ENCODE measurements at regions not wholly inside any gene's neighbourhood (a gene's known extent, or its start where the extent isn't known, plus 50 kb on each side); places are given as distances from the start of the nearest gene placed in this dataset.
"Not testable (repeated sequence)": the region's sequence is repeated elsewhere in the genome, so short reads cannot be mapped to it uniquely, and the experiment has no call there.

DNA sequence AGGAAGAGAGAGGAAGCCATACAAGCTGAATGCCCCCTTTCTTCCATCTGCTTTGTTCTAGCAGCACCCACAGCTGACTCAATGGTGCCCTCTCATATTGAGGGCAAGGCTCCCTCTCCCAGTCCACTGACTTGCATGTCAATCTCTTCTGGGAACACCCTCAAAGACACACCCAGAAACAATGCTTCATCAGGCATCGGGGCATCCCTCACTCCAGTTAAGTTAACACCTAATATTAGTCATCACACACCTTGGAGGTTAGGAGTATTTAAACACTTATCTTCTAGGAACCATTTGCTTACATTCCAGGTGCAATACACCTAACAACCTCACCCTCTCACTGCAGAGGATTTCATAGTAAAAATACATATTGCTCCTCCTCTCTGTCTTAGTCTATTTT, 993.5 kb upstream of the DDX18 start:
- Histone ChIP-seq H3K56ac (ENCODE audit: extremely low read depth, insufficient read depth, low read length) (no peak overlapping the region), H3K4me2 (ENCODE audit: low read depth, low read length) (no peak overlapping the region), H3K36me3 (ENCODE audit: control insufficient read depth, insufficient read depth, low read length) (no peaks in the 10 kb centered on the region), H3K4me3 (ENCODE audit: insufficient read depth, low read depth, low read length) (no peak overlapping the region), H2BK120ac (ENCODE audit: low read depth, low read length) (no peak overlapping the region), H2BK5ac (ENCODE audit: low read depth, low read length, poor library complexity, severe bottlenecking) (no peak overlapping the region), H3K18ac (ENCODE audit: low read depth, low read length) (no peak overlapping the region), H3K14ac (replicated peaks; ENCODE audit: low read depth, low read length) (no peak overlapping the region), H3K9ac (ENCODE audit: low read depth, low read length) (no peak overlapping the region), H4K91ac (ENCODE audit: insufficient read depth, low read depth, low read length) (no peak overlapping the region), H2AFZ (replicated peaks; ENCODE audit: low read length, poor library complexity) (no peak overlapping the region), H3K9me1 (ENCODE audit: insufficient read depth, low read length) (no peaks in the 10 kb centered on the region), H3K4ac (ENCODE audit: low read depth, low read length) (no peak overlapping the region), H3K4me1 (ENCODE audit: control insufficient read depth, insufficient read depth, low read length) (no peaks in the 10 kb centered on the region), H3K27ac (ENCODE audit: insufficient read depth, low read length) (no peak overlapping the region), H2AK9ac (replicated peaks; ENCODE audit: low read depth, low read length, poor library complexity) (no peak overlapping the region), H3K79me1 (ENCODE audit: low read depth in 1 of 2, low read length in 2 of 2) (no peaks in the 10 kb centered on the region), H3K23ac (ENCODE audit: low read depth, low read length) (no peak overlapping the region), H4K5ac (ENCODE audit: low read depth, low read length) (no peak overlapping the region), H4K8ac (ENCODE audit: low read depth in 2 of 2, low read length in 2 of 2) (no peak overlapping the region), H4K20me1 (ENCODE audit: insufficient read depth, low read length) (no peaks in the 10 kb centered on the region), H2BK20ac (ENCODE audit: low read depth, low read length) (no peak overlapping the region), H3K27me3 (ENCODE audit: control insufficient read depth, insufficient read depth, low read length) (no peaks in the 10 kb centered on the region), H2BK15ac (ENCODE audit: low read depth, low read length) (no peak overlapping the region), H3K9me3 (ENCODE audit: control insufficient read depth, insufficient read depth, low read length) (peaks cover 4% of the 10 kb centered on the region; the same call in 1 of the 2 replicates), H2AK5ac (ENCODE audit: low read depth, low read length) (no peak overlapping the region)
- ChIA-PET CTCF (no interaction called here), POLR2A (ENCODE audit: unreplicated experiment) (no interaction called here)
- no CpG with 5 or more reads among the region's 1 CpG for WGBS, 2 experiments (ENCODE audit: extremely low coverage in 2 of 2, insufficient read length in 1 of 2)
- dilution Hi-C loops (cut with HindIII; ENCODE audit: low sequenced_read_pairs, unreplicated experiment) (no loop called here), in situ Hi-C loops (cut with MboI; ENCODE audit: low sequenced_read_pairs) (no loop called here), intact Hi-C loops (cut with micrococcal nuclease) (no loop called here)
- no peak for TF ChIP-seq RAD21 (IDR thresholded peaks at IDR 0.05; ENCODE audit: low read length)
- no peak for TF ChIP-seq RFX5 (IDR thresholded peaks at IDR 0.05; ENCODE audit: low read depth, low read length)
- TF ChIP-seq SMC3 (IDR thresholded peaks at IDR 0.05; ENCODE audit: low read depth, low read length), result no peak
- no peak for TF ChIP-seq MXI1 (IDR thresholded peaks at IDR 0.05; ENCODE audit: borderline replicate concordance, low read depth, low read length)
- TF ChIP-seq MAFK (IDR thresholded peaks at IDR 0.05; ENCODE audit: low read depth, low read length), result no peak
- TF ChIP-seq, protein P1, sequence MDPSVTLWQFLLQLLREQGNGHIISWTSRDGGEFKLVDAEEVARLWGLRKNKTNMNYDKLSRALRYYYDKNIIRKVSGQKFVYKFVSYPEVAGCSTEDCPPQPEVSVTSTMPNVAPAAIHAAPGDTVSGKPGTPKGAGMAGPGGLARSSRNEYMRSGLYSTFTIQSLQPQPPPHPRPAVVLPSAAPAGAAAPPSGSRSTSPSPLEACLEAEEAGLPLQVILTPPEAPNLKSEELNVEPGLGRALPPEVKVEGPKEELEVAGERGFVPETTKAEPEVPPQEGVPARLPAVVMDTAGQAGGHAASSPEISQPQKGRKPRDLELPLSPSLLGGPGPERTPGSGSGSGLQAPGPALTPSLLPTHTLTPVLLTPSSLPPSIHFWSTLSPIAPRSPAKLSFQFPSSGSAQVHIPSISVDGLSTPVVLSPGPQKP (IDR thresholded peaks at IDR 0.05; ENCODE audit: borderline replicate concordance, low read depth, low read length), result no peak
- BruUV-seq (replicated peaks), result no TSS peak
- no peak for DNase-seq
- no peak for ATAC-seq (ENCODE audit: low read depth)

DNA sequence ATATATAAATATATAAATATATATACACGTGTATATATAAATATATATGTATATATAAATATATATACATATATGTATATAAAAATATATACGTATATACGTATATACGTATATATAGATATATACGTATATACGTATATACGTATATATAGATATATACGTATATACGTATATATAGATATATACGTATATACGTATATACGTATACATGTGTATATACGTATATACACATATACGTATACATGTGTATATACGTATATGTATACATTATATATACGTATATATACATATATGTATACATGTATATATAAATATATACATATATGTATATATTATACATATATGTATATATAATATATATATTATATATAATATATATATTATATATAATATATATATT, 984.9 kb upstream of the DDX18 start:
- H3K23ac ChIP-seq (ENCODE audit: low read depth, low read length); H3K9me1 ChIP-seq (ENCODE audit: insufficient read depth, low read length); ATAC-seq (ENCODE audit: low read depth); H3K18ac ChIP-seq (ENCODE audit: low read depth, low read length); dilution Hi-C loops (cut with HindIII; ENCODE audit: low sequenced_read_pairs, unreplicated experiment); H4K8ac ChIP-seq (ENCODE audit: low read depth in 2 of 2, low read length in 2 of 2); H3K9me3 ChIP-seq (ENCODE audit: control insufficient read depth, insufficient read depth, low read length); H3K14ac ChIP-seq (replicated peaks; ENCODE audit: low read depth, low read length); H3K4ac ChIP-seq (ENCODE audit: low read depth, low read length); H3K36me3 ChIP-seq (ENCODE audit: control insufficient read depth, insufficient read depth, low read length); H3K4me3 ChIP-seq (ENCODE audit: insufficient read depth, low read depth, low read length); H3K27ac ChIP-seq (ENCODE audit: insufficient read depth, low read length); H2BK120ac ChIP-seq (ENCODE audit: low read depth, low read length); H2AK9ac ChIP-seq (replicated peaks; ENCODE audit: low read depth, low read length, poor library complexity); H2BK20ac ChIP-seq (ENCODE audit: low read depth, low read length); H4K91ac ChIP-seq (ENCODE audit: insufficient read depth, low read depth, low read length); H2AFZ ChIP-seq (replicated peaks; ENCODE audit: low read length, poor library complexity); H3K9ac ChIP-seq (ENCODE audit: low read depth, low read length); H3K4me2 ChIP-seq (ENCODE audit: low read depth, low read length); H3K79me1 ChIP-seq (ENCODE audit: low read depth in 1 of 2, low read length in 2 of 2); H2BK5ac ChIP-seq (ENCODE audit: low read depth, low read length, poor library complexity, severe bottlenecking); H3K27me3 ChIP-seq (ENCODE audit: control insufficient read depth, insufficient read depth, low read length); CTCF ChIA-PET; BruUV-seq (replicated peaks); intact Hi-C loops (cut with micrococcal nuclease); H2AK5ac ChIP-seq (ENCODE audit: low read depth, low read length); H4K20me1 ChIP-seq (ENCODE audit: insufficient read depth, low read length); DNase-seq; POLR2A ChIA-PET (ENCODE audit: unreplicated experiment); H2BK15ac ChIP-seq (ENCODE audit: low read depth, low read length); H4K5ac ChIP-seq (ENCODE audit: low read depth, low read length); H3K4me1 ChIP-seq (ENCODE audit: control insufficient read depth, insufficient read depth, low read length); H3K56ac ChIP-seq (ENCODE audit: extremely low read depth, insufficient read depth, low read length); in situ Hi-C loops (cut with MboI; ENCODE audit: low sequenced_read_pairs): not testable (repeated sequence)
- WGBS, 2 experiments (ENCODE audit: extremely low coverage in 2 of 2, insufficient read length in 1 of 2), result no CpG with 5 or more reads among the region's 16 CpGs
